Thyroid gland (tissue), 4 donors: ENCODE measurements at regions not wholly inside any gene's neighbourhood (a gene's known extent, or its start where the extent isn't known, plus 50 kb on each side); places are given as distances from the start of the nearest gene placed in this dataset.

Experiments
- POLR2A ChIP-seq, 2 donors: fragments of 450-650 bp; IDR thresholded peaks; one replicate each; pipeline ENCODE4 v1.6.1; 2017; ENCODE audit warnings: antibody characterized with exemption in 2 of 2, mild to moderate bottlenecking in 2 of 2, moderate library complexity in 1 of 2
- TF ChIP-seq, protein P1 (sequence below), 6 experiments: fragments of 200-600 bp in 3 of 6; fragments of 450-650 bp in 3 of 6; sonication (generic) in 3 of 6; IDR thresholded peaks; one replicate each; pipeline ENCODE4 v1.5.1; 2016 to 2019; ENCODE audit warnings: antibody characterized with exemption in 6 of 6, mild to moderate bottlenecking in 2 of 6, inconsistent platforms in 1 of 6, moderate library complexity in 1 of 6

DNA sequence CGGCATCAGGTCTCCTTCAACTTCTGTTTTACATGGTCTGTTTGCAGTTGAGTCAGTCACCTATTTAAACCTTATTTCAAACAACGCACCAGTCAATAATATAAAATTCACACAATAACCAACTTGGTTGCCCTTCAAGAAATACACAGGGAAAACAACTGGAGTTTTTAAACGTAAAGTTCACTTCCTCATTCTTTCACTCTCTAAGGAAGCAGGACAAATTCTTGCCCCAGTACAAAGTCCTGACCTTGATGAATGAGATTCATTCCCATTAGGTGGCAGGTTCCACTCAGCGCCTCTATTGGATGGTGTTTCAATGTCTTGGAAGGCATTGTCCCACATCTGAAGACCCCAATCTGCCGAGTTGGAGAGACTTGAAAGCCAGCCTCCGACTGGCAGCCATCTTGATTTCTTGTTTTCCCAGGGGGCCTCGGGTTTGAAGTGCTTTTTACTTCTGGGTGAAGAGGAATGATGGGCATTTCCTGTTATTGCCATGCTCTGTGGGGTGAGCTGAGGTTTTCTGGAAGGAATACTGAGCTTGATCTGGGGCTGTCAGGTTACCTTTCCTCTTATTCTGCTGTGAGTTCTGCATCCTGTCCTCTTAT, 105.0 kb downstream of the ACER2 start:
- TF ChIP-seq, protein P1, sequence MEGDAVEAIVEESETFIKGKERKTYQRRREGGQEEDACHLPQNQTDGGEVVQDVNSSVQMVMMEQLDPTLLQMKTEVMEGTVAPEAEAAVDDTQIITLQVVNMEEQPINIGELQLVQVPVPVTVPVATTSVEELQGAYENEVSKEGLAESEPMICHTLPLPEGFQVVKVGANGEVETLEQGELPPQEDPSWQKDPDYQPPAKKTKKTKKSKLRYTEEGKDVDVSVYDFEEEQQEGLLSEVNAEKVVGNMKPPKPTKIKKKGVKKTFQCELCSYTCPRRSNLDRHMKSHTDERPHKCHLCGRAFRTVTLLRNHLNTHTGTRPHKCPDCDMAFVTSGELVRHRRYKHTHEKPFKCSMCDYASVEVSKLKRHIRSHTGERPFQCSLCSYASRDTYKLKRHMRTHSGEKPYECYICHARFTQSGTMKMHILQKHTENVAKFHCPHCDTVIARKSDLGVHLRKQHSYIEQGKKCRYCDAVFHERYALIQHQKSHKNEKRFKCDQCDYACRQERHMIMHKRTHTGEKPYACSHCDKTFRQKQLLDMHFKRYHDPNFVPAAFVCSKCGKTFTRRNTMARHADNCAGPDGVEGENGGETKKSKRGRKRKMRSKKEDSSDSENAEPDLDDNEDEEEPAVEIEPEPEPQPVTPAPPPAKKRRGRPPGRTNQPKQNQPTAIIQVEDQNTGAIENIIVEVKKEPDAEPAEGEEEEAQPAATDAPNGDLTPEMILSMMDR (IDR thresholded peaks at IDR 0.05): no peak
- no peak for TF ChIP-seq POLR2A (IDR thresholded peaks at IDR 0.05)
